ENCODE measurements at regions not wholly inside any gene's neighbourhood (a gene's known extent, or its start where the extent isn't known, plus 50 kb on each side); places are given as distances from the start of the nearest gene placed in this dataset.

- H3K4me1 ChIP-seq (ENCODE audit: control insufficient read depth in 4 of 4, insufficient read depth in 4 of 4, low read length in 3 of 4): no peaks in the 10 kb centered on the region
- 59% methylated on average over 3 of the region's 3 CpGs for WGBS
- no peaks in the 10 kb centered on the region for H3K27me3 ChIP-seq (ENCODE audit: control insufficient read depth in 4 of 4, insufficient read depth in 4 of 4, low read length in 3 of 4)
- H3K9me3 ChIP-seq (ENCODE audit: control insufficient read depth in 4 of 4, low read length in 3 of 4): no peaks in the 10 kb centered on the region
- no peak for DNase-seq (ENCODE audit: low spot score)
- H3K9ac ChIP-seq (ENCODE audit: low read depth in 1 of 2, low read length in 2 of 2): no peak overlapping the region
- H3K27ac ChIP-seq (ENCODE audit: low read depth in 1 of 2, low read length in 2 of 2): no peak overlapping the region
- no peaks in the 10 kb centered on the region for H3K36me3 ChIP-seq (ENCODE audit: control insufficient read depth in 4 of 4, insufficient read depth in 3 of 4, low read depth in 1 of 4, low read length in 3 of 4)
- TF ChIP-seq FOXA1 (IDR thresholded peaks at IDR 0.05) (no peak), GABPA (IDR thresholded peaks at IDR 0.05 in 1 of 2, conservative IDR thresholded peaks at IDR 0.05 in 1 of 2) (no peak), EGR1 (IDR thresholded peaks at IDR 0.05; ENCODE audit: low read depth in 2 of 2) (no peak), TAF1 (conservative IDR thresholded peaks at IDR 0.05) (no peak), NR2F2 (IDR thresholded peaks at IDR 0.05) (no peak), RAD21 (IDR thresholded peaks at IDR 0.05) (no peak), SP1 (IDR thresholded peaks at IDR 0.05) (no peak), HNF4A (conservative IDR thresholded peaks at IDR 0.05) (no peak), JUND (IDR thresholded peaks at IDR 0.05) (no peak), YY1 (IDR thresholded peaks at IDR 0.05) (no peak), RXRA (IDR thresholded peaks at IDR 0.05) (no peak)
- TF ChIP-seq, protein P1, sequence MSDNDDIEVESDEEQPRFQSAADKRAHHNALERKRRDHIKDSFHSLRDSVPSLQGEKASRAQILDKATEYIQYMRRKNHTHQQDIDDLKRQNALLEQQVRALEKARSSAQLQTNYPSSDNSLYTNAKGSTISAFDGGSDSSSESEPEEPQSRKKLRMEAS (IDR thresholded peaks at IDR 0.05): no peak
- TF ChIP-seq, protein P2, sequence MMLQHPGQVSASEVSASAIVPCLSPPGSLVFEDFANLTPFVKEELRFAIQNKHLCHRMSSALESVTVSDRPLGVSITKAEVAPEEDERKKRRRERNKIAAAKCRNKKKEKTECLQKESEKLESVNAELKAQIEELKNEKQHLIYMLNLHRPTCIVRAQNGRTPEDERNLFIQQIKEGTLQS (IDR thresholded peaks at IDR 0.05): no peak
- TF ChIP-seq, protein P3, sequence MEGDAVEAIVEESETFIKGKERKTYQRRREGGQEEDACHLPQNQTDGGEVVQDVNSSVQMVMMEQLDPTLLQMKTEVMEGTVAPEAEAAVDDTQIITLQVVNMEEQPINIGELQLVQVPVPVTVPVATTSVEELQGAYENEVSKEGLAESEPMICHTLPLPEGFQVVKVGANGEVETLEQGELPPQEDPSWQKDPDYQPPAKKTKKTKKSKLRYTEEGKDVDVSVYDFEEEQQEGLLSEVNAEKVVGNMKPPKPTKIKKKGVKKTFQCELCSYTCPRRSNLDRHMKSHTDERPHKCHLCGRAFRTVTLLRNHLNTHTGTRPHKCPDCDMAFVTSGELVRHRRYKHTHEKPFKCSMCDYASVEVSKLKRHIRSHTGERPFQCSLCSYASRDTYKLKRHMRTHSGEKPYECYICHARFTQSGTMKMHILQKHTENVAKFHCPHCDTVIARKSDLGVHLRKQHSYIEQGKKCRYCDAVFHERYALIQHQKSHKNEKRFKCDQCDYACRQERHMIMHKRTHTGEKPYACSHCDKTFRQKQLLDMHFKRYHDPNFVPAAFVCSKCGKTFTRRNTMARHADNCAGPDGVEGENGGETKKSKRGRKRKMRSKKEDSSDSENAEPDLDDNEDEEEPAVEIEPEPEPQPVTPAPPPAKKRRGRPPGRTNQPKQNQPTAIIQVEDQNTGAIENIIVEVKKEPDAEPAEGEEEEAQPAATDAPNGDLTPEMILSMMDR (IDR thresholded peaks at IDR 0.05; ENCODE audit: low read depth, low read length, missing input control): no peak
- TF ChIP-seq, protein P4, sequence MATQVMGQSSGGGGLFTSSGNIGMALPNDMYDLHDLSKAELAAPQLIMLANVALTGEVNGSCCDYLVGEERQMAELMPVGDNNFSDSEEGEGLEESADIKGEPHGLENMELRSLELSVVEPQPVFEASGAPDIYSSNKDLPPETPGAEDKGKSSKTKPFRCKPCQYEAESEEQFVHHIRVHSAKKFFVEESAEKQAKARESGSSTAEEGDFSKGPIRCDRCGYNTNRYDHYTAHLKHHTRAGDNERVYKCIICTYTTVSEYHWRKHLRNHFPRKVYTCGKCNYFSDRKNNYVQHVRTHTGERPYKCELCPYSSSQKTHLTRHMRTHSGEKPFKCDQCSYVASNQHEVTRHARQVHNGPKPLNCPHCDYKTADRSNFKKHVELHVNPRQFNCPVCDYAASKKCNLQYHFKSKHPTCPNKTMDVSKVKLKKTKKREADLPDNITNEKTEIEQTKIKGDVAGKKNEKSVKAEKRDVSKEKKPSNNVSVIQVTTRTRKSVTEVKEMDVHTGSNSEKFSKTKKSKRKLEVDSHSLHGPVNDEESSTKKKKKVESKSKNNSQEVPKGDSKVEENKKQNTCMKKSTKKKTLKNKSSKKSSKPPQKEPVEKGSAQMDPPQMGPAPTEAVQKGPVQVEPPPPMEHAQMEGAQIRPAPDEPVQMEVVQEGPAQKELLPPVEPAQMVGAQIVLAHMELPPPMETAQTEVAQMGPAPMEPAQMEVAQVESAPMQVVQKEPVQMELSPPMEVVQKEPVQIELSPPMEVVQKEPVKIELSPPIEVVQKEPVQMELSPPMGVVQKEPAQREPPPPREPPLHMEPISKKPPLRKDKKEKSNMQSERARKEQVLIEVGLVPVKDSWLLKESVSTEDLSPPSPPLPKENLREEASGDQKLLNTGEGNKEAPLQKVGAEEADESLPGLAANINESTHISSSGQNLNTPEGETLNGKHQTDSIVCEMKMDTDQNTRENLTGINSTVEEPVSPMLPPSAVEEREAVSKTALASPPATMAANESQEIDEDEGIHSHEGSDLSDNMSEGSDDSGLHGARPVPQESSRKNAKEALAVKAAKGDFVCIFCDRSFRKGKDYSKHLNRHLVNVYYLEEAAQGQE (IDR thresholded peaks at IDR 0.05): no peak
- H3K4me3 ChIP-seq (ENCODE audit: low read depth in 1 of 3, low read length in 3 of 3): no peak overlapping the region
These were observed 254.2 kb downstream of the CBLN1 start for GRCh38 chr16:49027420-49027819.

GRCh38 chr16:49026566-49027181, 255.0 kb downstream of the CBLN1 start:
- Histone ChIP-seq H3K36me3 (ENCODE audit: control insufficient read depth in 4 of 4, insufficient read depth in 3 of 4, low read depth in 1 of 4, low read length in 3 of 4) (no peaks in the 10 kb centered on the region), H3K4me3 (ENCODE audit: low read depth in 1 of 3, low read length in 3 of 3) (no peak overlapping the region), H3K4me1 (ENCODE audit: control insufficient read depth in 4 of 4, insufficient read depth in 4 of 4, low read length in 3 of 4) (no peaks in the 10 kb centered on the region), H3K9me3 (ENCODE audit: control insufficient read depth in 4 of 4, low read length in 3 of 4) (no peaks in the 10 kb centered on the region), H3K27ac (ENCODE audit: low read depth in 1 of 2, low read length in 2 of 2) (no peak overlapping the region), H3K9ac (ENCODE audit: low read depth in 1 of 2, low read length in 2 of 2) (no peak overlapping the region), H3K27me3 (ENCODE audit: control insufficient read depth in 4 of 4, insufficient read depth in 4 of 4, low read length in 3 of 4) (no peaks in the 10 kb centered on the region)
- no peak for DNase-seq (ENCODE audit: low spot score)
- TF ChIP-seq, protein P4 (IDR thresholded peaks at IDR 0.05): no peak
- TF ChIP-seq HNF4G (IDR thresholded peaks at IDR 0.05): no peak
- WGBS: 55% methylated on average over 6 of the region's 6 CpGs
